ENCODE measurements at regions not wholly inside any gene's neighbourhood (a gene's known extent, or its start where the extent isn't known, plus 50 kb on each side); places are given as distances from the start of the nearest gene placed in this dataset.

- TF ChIP-seq, protein P1, sequence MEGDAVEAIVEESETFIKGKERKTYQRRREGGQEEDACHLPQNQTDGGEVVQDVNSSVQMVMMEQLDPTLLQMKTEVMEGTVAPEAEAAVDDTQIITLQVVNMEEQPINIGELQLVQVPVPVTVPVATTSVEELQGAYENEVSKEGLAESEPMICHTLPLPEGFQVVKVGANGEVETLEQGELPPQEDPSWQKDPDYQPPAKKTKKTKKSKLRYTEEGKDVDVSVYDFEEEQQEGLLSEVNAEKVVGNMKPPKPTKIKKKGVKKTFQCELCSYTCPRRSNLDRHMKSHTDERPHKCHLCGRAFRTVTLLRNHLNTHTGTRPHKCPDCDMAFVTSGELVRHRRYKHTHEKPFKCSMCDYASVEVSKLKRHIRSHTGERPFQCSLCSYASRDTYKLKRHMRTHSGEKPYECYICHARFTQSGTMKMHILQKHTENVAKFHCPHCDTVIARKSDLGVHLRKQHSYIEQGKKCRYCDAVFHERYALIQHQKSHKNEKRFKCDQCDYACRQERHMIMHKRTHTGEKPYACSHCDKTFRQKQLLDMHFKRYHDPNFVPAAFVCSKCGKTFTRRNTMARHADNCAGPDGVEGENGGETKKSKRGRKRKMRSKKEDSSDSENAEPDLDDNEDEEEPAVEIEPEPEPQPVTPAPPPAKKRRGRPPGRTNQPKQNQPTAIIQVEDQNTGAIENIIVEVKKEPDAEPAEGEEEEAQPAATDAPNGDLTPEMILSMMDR (conservative IDR thresholded peaks at IDR 0.05), result no peak
- DNase-seq, result no peak
- Histone ChIP-seq H3K27ac (ENCODE audit: low read depth, low read length) (no peak overlapping the region), H3K4me3 (ENCODE audit: low read length) (no peak overlapping the region), H3K27me3 (ENCODE audit: control insufficient read depth, insufficient read depth, low read length, poor library complexity, severe bottlenecking) (no peaks in the 10 kb centered on the region), H3K9ac (ENCODE audit: extremely low read depth, low read length, poor library complexity, severe bottlenecking) (no peak overlapping the region), H3K36me3 (ENCODE audit: control insufficient read depth, insufficient read depth, low read length) (no peaks in the 10 kb centered on the region), H3K9me3 (ENCODE audit: control insufficient read depth, low read length) (no peaks in the 10 kb centered on the region), H3K4me1 (ENCODE audit: control insufficient read depth, insufficient read depth, low read length) (no peaks in the 10 kb centered on the region)
- Mint-ChIP-seq H3K9me3 (no peaks in the 10 kb centered on the region), H3K4me1 (no peaks in the 10 kb centered on the region), H3K27ac (no peak overlapping the region), H3K36me3 (ENCODE audit: low read depth) (no peaks in the 10 kb centered on the region), H3K4me3 (no peak overlapping the region), H3K27me3 (ENCODE audit: insufficient read depth) (no peaks in the 10 kb centered on the region)
- WGBS, 2 experiments (ENCODE audit: insufficient coverage in 1 of 2, insufficient read length in 1 of 2), result 81% methylated on average over 1 of the region's 1 CpG; no CpG with 5 or more reads in 1 of the 2 experiments
Measured at GRCh38 chr7:85483177-85483576, 296.3 kb upstream of the SEMA3D start.

DNA sequence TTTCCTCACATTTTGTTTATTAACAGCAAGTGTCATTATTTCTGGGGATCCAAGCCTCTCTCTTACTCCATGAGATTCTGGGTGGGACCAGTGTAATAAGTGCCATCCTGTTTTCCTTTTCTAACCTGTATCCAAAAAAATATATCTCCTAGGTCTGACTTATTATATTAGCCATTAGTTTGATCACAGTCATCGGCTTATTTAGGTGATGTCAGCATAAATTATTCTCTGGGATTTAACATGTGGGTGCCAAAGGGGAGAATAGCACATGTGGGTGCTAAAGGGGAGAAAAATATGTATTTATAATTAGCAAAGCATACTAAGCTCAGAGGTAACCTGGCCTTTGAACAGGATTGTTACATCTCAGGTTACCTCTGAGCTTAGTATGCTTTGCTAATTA is 293.8 kb upstream of the SEMA3D start:
- Histone ChIP-seq H3K27ac (ENCODE audit: low read depth, low read length) (no peak overlapping the region), H3K4me3 (ENCODE audit: low read length) (no peak overlapping the region), H3K36me3 (ENCODE audit: control insufficient read depth, insufficient read depth, low read length) (no peaks in the 10 kb centered on the region), H3K27me3 (ENCODE audit: control insufficient read depth, insufficient read depth, low read length, poor library complexity, severe bottlenecking) (no peaks in the 10 kb centered on the region), H3K9me3 (ENCODE audit: control insufficient read depth, low read length) (no peaks in the 10 kb centered on the region), H3K9ac (ENCODE audit: extremely low read depth, low read length, poor library complexity, severe bottlenecking) (no peak overlapping the region), H3K4me1 (ENCODE audit: control insufficient read depth, insufficient read depth, low read length) (no peaks in the 10 kb centered on the region)
- Mint-ChIP-seq H3K36me3 (ENCODE audit: low read depth) (no peaks in the 10 kb centered on the region), H3K4me1 (no peaks in the 10 kb centered on the region), H3K4me3 (no peak overlapping the region), H3K27ac (no peak overlapping the region), H3K9me3 (no peaks in the 10 kb centered on the region), H3K27me3 (ENCODE audit: insufficient read depth) (no peaks in the 10 kb centered on the region)
- DNase-seq, result no peak
- TF ChIP-seq, protein P1 (conservative IDR thresholded peaks at IDR 0.05), result no peak
- WGBS, 2 experiments (ENCODE audit: insufficient coverage in 1 of 2, insufficient read length in 1 of 2), result 90% methylated on average over 1 of the region's 1 CpG; no CpG with 5 or more reads in 1 of the 2 experiments

DNA sequence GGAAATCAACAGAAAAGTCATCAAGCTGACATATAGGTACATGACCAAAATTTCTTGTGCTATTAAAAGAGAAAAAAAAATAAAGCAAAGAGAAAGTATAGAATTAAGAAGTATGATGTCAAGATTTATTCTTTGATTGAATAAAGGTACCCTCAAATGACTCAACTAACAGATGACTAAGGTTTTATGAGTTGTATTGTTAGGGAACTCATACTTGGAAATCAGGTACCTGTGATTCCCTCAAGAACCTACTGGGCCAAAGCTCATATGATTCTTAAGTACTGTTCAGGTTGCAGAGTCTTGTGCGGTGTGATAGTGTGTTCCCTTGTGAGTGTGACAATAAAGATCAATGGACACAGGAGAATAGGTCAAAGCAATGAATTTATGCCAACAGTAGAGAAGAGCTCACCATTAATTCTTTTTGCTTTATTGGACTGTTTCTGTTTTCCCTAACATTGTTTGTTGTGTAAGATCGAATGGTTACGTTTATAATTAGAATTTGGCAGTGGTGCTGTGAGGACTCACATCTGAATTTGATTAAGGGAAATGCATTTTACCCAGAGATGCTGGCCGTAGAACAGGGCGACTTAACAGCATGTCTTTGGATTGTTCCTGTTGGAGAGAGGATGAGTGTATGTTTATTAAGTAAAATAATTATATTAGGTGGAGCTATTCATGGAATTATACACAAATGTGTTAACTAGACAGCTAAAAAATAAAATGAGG is 293.2 kb upstream of the SEMA3D start:
- no peak overlapping the region for H3K27ac Mint-ChIP-seq
- Histone ChIP-seq H3K36me3 (ENCODE audit: control insufficient read depth, insufficient read depth, low read length) (no peaks in the 10 kb centered on the region), H3K9ac (ENCODE audit: extremely low read depth, low read length, poor library complexity, severe bottlenecking) (no peak overlapping the region), H3K4me1 (ENCODE audit: control insufficient read depth, insufficient read depth, low read length) (no peaks in the 10 kb centered on the region), H3K4me3 (ENCODE audit: low read length) (no peak overlapping the region), H3K9me3 (ENCODE audit: control insufficient read depth, low read length) (no peaks in the 10 kb centered on the region), H3K27ac (ENCODE audit: low read depth, low read length) (no peak overlapping the region), H3K27me3 (ENCODE audit: control insufficient read depth, insufficient read depth, low read length, poor library complexity, severe bottlenecking) (no peaks in the 10 kb centered on the region)
- H3K4me1 Mint-ChIP-seq, result no peaks in the 10 kb centered on the region
- no peaks in the 10 kb centered on the region for H3K27me3 Mint-ChIP-seq (ENCODE audit: insufficient read depth)
- TF ChIP-seq, protein P1 (conservative IDR thresholded peaks at IDR 0.05), result no peak
- 72 to 100% methylated on average over 2 to 5 of the region's 5 CpGs for WGBS, 2 experiments (ENCODE audit: insufficient coverage in 1 of 2, insufficient read length in 1 of 2)
- DNase-seq, result no peak
- no peaks in the 10 kb centered on the region for H3K36me3 Mint-ChIP-seq (ENCODE audit: low read depth)
- H3K9me3 Mint-ChIP-seq, result no peaks in the 10 kb centered on the region
- no peak overlapping the region for H3K4me3 Mint-ChIP-seq
